PC-9 (cell line): ENCODE measurements at regions not wholly inside any gene's neighbourhood (a gene's known extent, or its start where the extent isn't known, plus 50 kb on each side); places are given as distances from the start of the nearest gene placed in this dataset.

Experiments
- CTCF ChIP-seq: fragments of 200-600 bp; sonication (generic); conservative IDR thresholded peaks from 2 replicates; pipeline ENCODE4 v1.6.1; 2017; ENCODE audit warnings: mixed run types, antibody characterized with exemption, mild to moderate bottlenecking, moderate library complexity
- EZH2 ChIP-seq: fragments of 200-600 bp; sonication (generic); IDR thresholded peaks from 2 replicates; pipeline ENCODE4 v1.8.0; 2017; ENCODE audit warnings: antibody characterized with exemption, low read depth

GRCh38 chr4:147347217-147347616 lies 133.7 kb upstream of the EDNRA start:
- TF ChIP-seq CTCF (no peak), EZH2 (no peak)
